Suppressor macrophage treated with lipopolysaccharide for 4 hours (primary cell): ENCODE measurements at regions not wholly inside any gene's neighbourhood (a gene's known extent, or its start where the extent isn't known, plus 50 kb on each side); places are given as distances from the start of the nearest gene placed in this dataset.

Experiments used
- DNase-seq: peaks from one replicate; pipeline ENCODE4 v3.0.0-alpha.2; 2020

- DNase-seq = no peak
These were observed 293.5 kb upstream of the FSTL5 start for GRCh38 chr4:162457071-162457865.

- no peak for DNase-seq
These were observed 292.3 kb upstream of the FSTL5 start for GRCh38 chr4:162456106-162456505.

- DNase-seq = no peak
These were observed 286.8 kb upstream of the FSTL5 start for GRCh38 chr4:162450531-162451035.

GRCh38 chr4:162443510-162443909, 279.7 kb upstream of the FSTL5 start:
- no peak for DNase-seq

GRCh38 chr4:162442128-162442527, 278.3 kb upstream of the FSTL5 start:
- DNase-seq = no peak

- no peak for DNase-seq
These were observed 258.5 kb upstream of the FSTL5 start for GRCh38 chr4:162422312-162422711.

- DNase-seq = no peak
These were observed 247.1 kb upstream of the FSTL5 start for GRCh38 chr4:162410854-162411253.

GRCh38 chr4:162409048-162409447, 245.2 kb upstream of the FSTL5 start:
- no peak for DNase-seq

- DNase-seq = no peak
These were observed 244.5 kb upstream of the FSTL5 start for GRCh38 chr4:162408309-162408708.

GRCh38 chr4:162406637-162407365, 243.0 kb upstream of the FSTL5 start:
- no peak for DNase-seq

- DNase-seq = no peak
These were observed 240.1 kb upstream of the FSTL5 start for GRCh38 chr4:162403932-162404331.

- DNase-seq = no peak
These were observed 239.6 kb upstream of the FSTL5 start for GRCh38 chr4:162403419-162403818.

GRCh38 chr4:162401021-162401420, 237.2 kb upstream of the FSTL5 start:
- no peak for DNase-seq

- DNase-seq = no peak
These were observed 229.1 kb upstream of the FSTL5 start for GRCh38 chr4:162392946-162393345.

GRCh38 chr4:162366146-162366545, 202.3 kb upstream of the FSTL5 start:
- DNase-seq = no peak

- DNase-seq = no peak
These were observed 200.9 kb upstream of the FSTL5 start for GRCh38 chr4:162364651-162365050.

- no peak for DNase-seq
These were observed 196.8 kb upstream of the FSTL5 start for GRCh38 chr4:162360369-162361149.

GRCh38 chr4:162356181-162356580, 192.4 kb upstream of the FSTL5 start:
- no peak for DNase-seq

- DNase-seq = no peak
These were observed 188.8 kb upstream of the FSTL5 start for GRCh38 chr4:162352580-162353107.

GRCh38 chr4:162350331-162350730, 186.5 kb upstream of the FSTL5 start:
- no peak for DNase-seq

- DNase-seq = no peak
These were observed 185.6 kb upstream of the FSTL5 start for GRCh38 chr4:162349395-162349794.

GRCh38 chr4:162347842-162348213, 184.0 kb upstream of the FSTL5 start:
- DNase-seq = no peak

GRCh38 chr4:162347156-162347841, 183.5 kb upstream of the FSTL5 start:
- no peak for DNase-seq
